ENCODE measurements at regions not wholly inside any gene's neighbourhood (a gene's known extent, or its start where the extent isn't known, plus 50 kb on each side); places are given as distances from the start of the nearest gene placed in this dataset.

DNA sequence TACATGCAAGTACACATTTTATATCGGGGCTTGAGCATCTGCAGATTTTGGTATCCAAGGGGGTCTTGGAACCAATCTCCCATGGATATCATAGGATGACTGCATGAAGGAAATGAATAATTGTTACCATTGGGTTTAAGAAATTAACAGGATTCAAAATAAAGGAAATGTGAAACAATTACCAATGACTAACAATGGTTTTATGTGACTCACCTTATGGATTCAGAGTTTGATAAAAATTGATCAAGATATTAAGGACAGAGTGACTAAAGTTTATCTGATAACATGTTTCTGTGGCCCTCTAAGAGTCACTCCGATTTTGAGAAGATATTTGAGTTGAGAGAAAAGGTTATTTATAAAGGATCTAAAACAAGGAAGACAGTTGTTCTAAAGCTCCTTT is 93.0 kb upstream of the ODAD2 start (continued):
- TF ChIP-seq BDP1 (IDR thresholded peaks at IDR 0.05; ENCODE audit: insufficient read depth, insufficient read length) (no peak), NBN (IDR thresholded peaks at IDR 0.05; ENCODE audit: low read depth) (no peak)
- TF ChIP-seq, protein P1, sequence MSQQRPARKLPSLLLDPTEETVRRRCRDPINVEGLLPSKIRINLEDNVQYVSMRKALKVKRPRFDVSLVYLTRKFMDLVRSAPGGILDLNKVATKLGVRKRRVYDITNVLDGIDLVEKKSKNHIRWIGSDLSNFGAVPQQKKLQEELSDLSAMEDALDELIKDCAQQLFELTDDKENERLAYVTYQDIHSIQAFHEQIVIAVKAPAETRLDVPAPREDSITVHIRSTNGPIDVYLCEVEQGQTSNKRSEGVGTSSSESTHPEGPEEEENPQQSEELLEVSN (IDR thresholded peaks at IDR 0.05; ENCODE audit: borderline replicate concordance in 1 of 2, extremely low read depth in 1 of 2, insufficient read depth in 1 of 2, insufficient read length in 1 of 2, low read depth in 1 of 2, low read length in 1 of 2, poor library complexity in 1 of 2, severe bottlenecking in 1 of 2), result no peak

DNA sequence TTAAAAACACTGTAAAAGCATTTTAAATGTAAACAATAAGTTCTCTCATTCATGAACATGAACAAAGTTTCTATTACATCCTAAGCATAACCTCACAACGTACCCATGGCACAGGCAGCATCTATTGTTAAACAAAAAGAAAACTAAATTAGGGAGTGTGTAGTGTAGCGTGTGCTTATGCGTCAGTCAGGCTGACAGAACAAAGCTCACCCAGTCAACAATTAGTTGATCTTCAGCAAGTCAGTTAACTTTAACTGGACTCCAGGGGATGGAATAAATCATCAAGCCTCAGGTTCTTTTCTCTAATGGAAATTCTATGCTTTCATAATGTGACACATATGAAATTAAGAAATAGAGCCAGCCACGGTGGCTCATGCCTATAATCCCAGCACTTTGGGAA is 91.6 kb upstream of the ODAD2 start:
- Histone ChIP-seq H4K20me1 (replicated peaks; ENCODE audit: control insufficient read depth, insufficient read depth, low read length) (no peaks in the 10 kb centered on the region), H3K36me3 (ENCODE audit: control insufficient read depth, insufficient read depth, low read length) (no peaks in the 10 kb centered on the region), H3K4me3 (no peak overlapping the region), H3K9me3 (replicated peaks; ENCODE audit: control insufficient read depth, insufficient read depth, low read depth, low read length) (no peaks in the 10 kb centered on the region), H3K9ac (ENCODE audit: insufficient read depth in 1 of 2, low read depth in 2 of 2, low read length in 2 of 2) (no peak overlapping the region), H3K27me3 (ENCODE audit: control insufficient read depth in 2 of 2, insufficient read depth in 2 of 2, low read length in 2 of 2) (no peaks in the 10 kb centered on the region), H2AFZ (ENCODE audit: low read depth, low read length) (no peak overlapping the region), H3K4me2 (ENCODE audit: insufficient read depth, low read length) (no peak overlapping the region), H3K9me1 (ENCODE audit: control insufficient read depth, insufficient read depth, low read length) (no peaks in the 10 kb centered on the region), H3K4me1 (replicated peaks in 1 of 2; ENCODE audit: control insufficient read depth in 2 of 2, insufficient read depth in 2 of 2, low read length in 2 of 2) (no peaks in the 10 kb centered on the region), H3K27ac (ENCODE audit: extremely low read depth, low read depth, low read length) (no peak overlapping the region), H3K79me2 (ENCODE audit: control insufficient read depth, insufficient read depth, low read length) (no peaks in the 10 kb centered on the region)
- intact Hi-C loops (cut with micrococcal nuclease) (no loop called here), in situ Hi-C loops (cut with MboI) (no loop called here)
- FAIRE-seq (no peak), DNase-seq (ENCODE audit: extremely low read depth in 1 of 4, low spot score in 3 of 4) (no peak), ATAC-seq (no peak)
- BruUV-seq (replicated peaks), result no TSS peak
- ChIA-PET POLR2A (interaction anchor here (0.6 kb wide), 1 partner anchor 8 kb away, joined by 3 read pairs; no protein-coding TSS in a partner anchor), CTCF (ENCODE audit: low intra/inter-chr PET ratio) (no interaction called here)
- WGBS (ENCODE audit: insufficient coverage, low coverage, missing lambda C conversion rate), result 2% methylated on average over 4 of the region's 4 CpGs
- TF ChIP-seq, protein P2, sequence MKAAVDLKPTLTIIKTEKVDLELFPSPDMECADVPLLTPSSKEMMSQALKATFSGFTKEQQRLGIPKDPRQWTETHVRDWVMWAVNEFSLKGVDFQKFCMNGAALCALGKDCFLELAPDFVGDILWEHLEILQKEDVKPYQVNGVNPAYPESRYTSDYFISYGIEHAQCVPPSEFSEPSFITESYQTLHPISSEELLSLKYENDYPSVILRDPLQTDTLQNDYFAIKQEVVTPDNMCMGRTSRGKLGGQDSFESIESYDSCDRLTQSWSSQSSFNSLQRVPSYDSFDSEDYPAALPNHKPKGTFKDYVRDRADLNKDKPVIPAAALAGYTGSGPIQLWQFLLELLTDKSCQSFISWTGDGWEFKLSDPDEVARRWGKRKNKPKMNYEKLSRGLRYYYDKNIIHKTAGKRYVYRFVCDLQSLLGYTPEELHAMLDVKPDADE (conservative IDR thresholded peaks at IDR 0.05; ENCODE audit: control insufficient read depth, low read depth, low read length), result no peak
- TF ChIP-seq ZNF785 (CRISPR knock-in tag; IDR thresholded peaks at IDR 0.05), result no peak
- TF ChIP-seq ZNF778 (CRISPR knock-in tag; IDR thresholded peaks at IDR 0.05), result no peak
- no peak for TF ChIP-seq ETV1 (tag; conservative IDR thresholded peaks at IDR 0.05; ENCODE audit: low read depth)
- no peak for TF ChIP-seq PRMT5 (CRISPR knock-in tag; IDR thresholded peaks at IDR 0.05)
- TF ChIP-seq, protein P3, sequence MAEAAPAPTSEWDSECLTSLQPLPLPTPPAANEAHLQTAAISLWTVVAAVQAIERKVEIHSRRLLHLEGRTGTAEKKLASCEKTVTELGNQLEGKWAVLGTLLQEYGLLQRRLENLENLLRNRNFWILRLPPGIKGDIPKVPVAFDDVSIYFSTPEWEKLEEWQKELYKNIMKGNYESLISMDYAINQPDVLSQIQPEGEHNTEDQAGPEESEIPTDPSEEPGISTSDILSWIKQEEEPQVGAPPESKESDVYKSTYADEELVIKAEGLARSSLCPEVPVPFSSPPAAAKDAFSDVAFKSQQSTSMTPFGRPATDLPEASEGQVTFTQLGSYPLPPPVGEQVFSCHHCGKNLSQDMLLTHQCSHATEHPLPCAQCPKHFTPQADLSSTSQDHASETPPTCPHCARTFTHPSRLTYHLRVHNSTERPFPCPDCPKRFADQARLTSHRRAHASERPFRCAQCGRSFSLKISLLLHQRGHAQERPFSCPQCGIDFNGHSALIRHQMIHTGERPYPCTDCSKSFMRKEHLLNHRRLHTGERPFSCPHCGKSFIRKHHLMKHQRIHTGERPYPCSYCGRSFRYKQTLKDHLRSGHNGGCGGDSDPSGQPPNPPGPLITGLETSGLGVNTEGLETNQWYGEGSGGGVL (CRISPR knock-in tag; IDR thresholded peaks at IDR 0.05), result no peak
- no peak for TF ChIP-seq ZBTB1 (CRISPR knock-in tag; IDR thresholded peaks at IDR 0.05; ENCODE audit: borderline replicate concordance, low read depth)
- TF ChIP-seq NELFE (IDR thresholded peaks at IDR 0.05; ENCODE audit: insufficient read depth, insufficient read length), result no peak
- TF ChIP-seq NONO (IDR thresholded peaks at IDR 0.05; ENCODE audit: low read depth in 2 of 2, low read length in 1 of 2), result no peak
- TF ChIP-seq NR4A1 (CRISPR knock-in tag; IDR thresholded peaks at IDR 0.05), result no peak
- no peak for TF ChIP-seq NR4A1 (tag; IDR thresholded peaks at IDR 0.05)
- TF ChIP-seq NFATC3 (IDR thresholded peaks at IDR 0.05), result no peak
- TF ChIP-seq ESRRB (CRISPR knock-in tag; IDR thresholded peaks at IDR 0.05; ENCODE audit: borderline replicate concordance), result no peak
- TF ChIP-seq, protein P4, sequence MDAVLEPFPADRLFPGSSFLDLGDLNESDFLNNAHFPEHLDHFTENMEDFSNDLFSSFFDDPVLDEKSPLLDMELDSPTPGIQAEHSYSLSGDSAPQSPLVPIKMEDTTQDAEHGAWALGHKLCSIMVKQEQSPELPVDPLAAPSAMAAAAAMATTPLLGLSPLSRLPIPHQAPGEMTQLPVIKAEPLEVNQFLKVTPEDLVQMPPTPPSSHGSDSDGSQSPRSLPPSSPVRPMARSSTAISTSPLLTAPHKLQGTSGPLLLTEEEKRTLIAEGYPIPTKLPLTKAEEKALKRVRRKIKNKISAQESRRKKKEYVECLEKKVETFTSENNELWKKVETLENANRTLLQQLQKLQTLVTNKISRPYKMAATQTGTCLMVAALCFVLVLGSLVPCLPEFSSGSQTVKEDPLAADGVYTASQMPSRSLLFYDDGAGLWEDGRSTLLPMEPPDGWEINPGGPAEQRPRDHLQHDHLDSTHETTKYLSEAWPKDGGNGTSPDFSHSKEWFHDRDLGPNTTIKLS (IDR thresholded peaks at IDR 0.05; ENCODE audit: borderline replicate concordance, low read depth), result no peak
